IMR-90 (cell line): ENCODE measurements at regions not wholly inside any gene's neighbourhood (a gene's known extent, or its start where the extent isn't known, plus 50 kb on each side); places are given as distances from the start of the nearest gene placed in this dataset.

Experiments
- ATAC-seq: fragments of 200-7000 bp; cut with Tn5 transposase; 2 replicates; pipeline ENCODE4 v1.9.1; 2020; ENCODE audit warnings: low read depth, mild to moderate bottlenecking, moderate library complexity
- BruUV-seq: library from RNA; stranded (reverse); fragments of 400-500 nt; replicated peaks from 2 replicates; lab custom pipeline; 2021; lab: Mats Ljungman, UMichigan
- CTCF ChIA-PET: fragments of 300-600 bp; formaldehyde crosslinking; extraction: SDS; loops from one replicate; lab custom pipeline; 2021; ENCODE audit warnings: antibody characterized with exemption; lab: Yijun Ruan, JAX
- POLR2A ChIA-PET: fragments of 300-600 bp; sonication (Branson Sonifier 250); formaldehyde crosslinking; loops from one replicate; lab custom pipeline; 2022; ENCODE audit warnings: antibody characterized with exemption; ENCODE audit not compliant: unreplicated experiment; lab: Charles Lee
- DNase-seq: peaks from one replicate; pipeline ENCODE4 v3.0.0; 2013
- H2AFZ ChIP-seq: replicated peaks from 2 replicates; pipeline ENCODE3; 2013; ENCODE audit warnings: low read length, mild to moderate bottlenecking; ENCODE audit not compliant: poor library complexity
- H2AK5ac ChIP-seq: 2 replicates; pipeline ENCODE4 v1.6.1; 2013; ENCODE audit warnings: low read depth, low read length, inconsistent platforms
- H2AK9ac ChIP-seq: replicated peaks from 2 replicates; pipeline ENCODE3; 2013; ENCODE audit warnings: mild to moderate bottlenecking, low read depth, low read length, moderate library complexity; ENCODE audit not compliant: poor library complexity
- H2BK120ac ChIP-seq: 2 replicates; pipeline ENCODE4 v1.6.1; 2013; ENCODE audit warnings: low read depth, low read length, inconsistent platforms
- H2BK15ac ChIP-seq: 3 replicates; pipeline ENCODE4 v1.6.1; 2013; ENCODE audit warnings: low read depth, low read length, inconsistent platforms
- H2BK20ac ChIP-seq: 2 replicates; pipeline ENCODE4 v1.6.1; 2013; ENCODE audit warnings: low read depth, mild to moderate bottlenecking, inconsistent platforms, low read length, moderate library complexity
- H2BK5ac ChIP-seq: 2 replicates; pipeline ENCODE4 v1.6.1; 2013; ENCODE audit warnings: mild to moderate bottlenecking, low read depth, low read length, inconsistent platforms; ENCODE audit not compliant: poor library complexity, severe bottlenecking
- H3K14ac ChIP-seq: replicated peaks from 2 replicates; pipeline ENCODE4 v1.6.1; 2013; ENCODE audit warnings: low read depth, low read length, inconsistent platforms
- H3K18ac ChIP-seq: 2 replicates; pipeline ENCODE4 v1.6.1; 2013; ENCODE audit warnings: low read depth, low read length, control low read depth
- H3K23ac ChIP-seq: 2 replicates; pipeline ENCODE4 v1.6.1; 2013; ENCODE audit warnings: low read depth, low read length, inconsistent platforms
- H3K27ac ChIP-seq: 2 replicates; pipeline ENCODE4 v1.5.1; 2013; ENCODE audit warnings: mild to moderate bottlenecking, control low read depth, low read length; ENCODE audit not compliant: insufficient read depth
- H3K27me3 ChIP-seq: 2 replicates; pipeline ENCODE4 v1.6.1; 2013; ENCODE audit warnings: low read length; ENCODE audit not compliant: control insufficient read depth, insufficient read depth
- H3K36me3 ChIP-seq: 2 replicates; pipeline ENCODE4 v1.6.1; 2013; ENCODE audit warnings: low read length, mixed read lengths; ENCODE audit not compliant: control insufficient read depth, insufficient read depth
- H3K4ac ChIP-seq: 2 replicates; pipeline ENCODE4 v1.6.1; 2013; ENCODE audit warnings: low read depth, low read length, inconsistent platforms
- H3K4me1 ChIP-seq: 2 replicates; pipeline ENCODE4 v1.6.1; 2013; ENCODE audit warnings: low read length, mixed read lengths; ENCODE audit not compliant: control insufficient read depth, insufficient read depth
- H3K4me2 ChIP-seq: 2 replicates; pipeline ENCODE4 v1.6.1; 2013; ENCODE audit warnings: low read depth, mild to moderate bottlenecking, control low read depth, low read length, moderate library complexity
- H3K4me3 ChIP-seq: 2 replicates; pipeline ENCODE4 v1.5.1; 2013; ENCODE audit warnings: low read depth, mild to moderate bottlenecking, control low read depth, low read length, moderate library complexity; ENCODE audit not compliant: insufficient read depth
- H3K56ac ChIP-seq: 2 replicates; pipeline ENCODE4 v1.6.1; 2013; ENCODE audit warnings: low read length, inconsistent platforms; ENCODE audit not compliant: insufficient read depth; ENCODE audit errors: extremely low read depth
- H3K79me1 ChIP-seq, 2 experiments: 2 replicates each; pipeline ENCODE4 v1.6.1; 2013; ENCODE audit warnings: low read length in 2 of 2, inconsistent platforms in 1 of 2, low read depth in 1 of 2
- H3K9ac ChIP-seq: 2 replicates; pipeline ENCODE4 v1.6.1; 2013; ENCODE audit warnings: low read depth, low read length, control low read depth
- H3K9me1 ChIP-seq: 2 replicates; pipeline ENCODE4 v1.6.1; 2013; ENCODE audit warnings: low read length, inconsistent platforms; ENCODE audit not compliant: insufficient read depth
- H3K9me3 ChIP-seq: 2 replicates; pipeline ENCODE4 v1.6.1; 2013; ENCODE audit warnings: low read length; ENCODE audit not compliant: control insufficient read depth, insufficient read depth
- H4K20me1 ChIP-seq: 2 replicates; pipeline ENCODE4 v1.6.1; 2013; ENCODE audit warnings: low read length, inconsistent platforms; ENCODE audit not compliant: insufficient read depth
- H4K5ac ChIP-seq: 2 replicates; pipeline ENCODE4 v1.6.1; 2013; ENCODE audit warnings: mild to moderate bottlenecking, low read depth, low read length, control low read depth
- H4K8ac ChIP-seq, 2 experiments: 2 replicates each; pipeline ENCODE4 v1.6.1; 2013; ENCODE audit warnings: low read depth in 2 of 2, low read length in 2 of 2, control low read depth in 1 of 2, inconsistent platforms in 1 of 2
- H4K91ac ChIP-seq: 2 replicates; pipeline ENCODE4 v1.6.1; 2013; ENCODE audit warnings: low read depth, low read length, inconsistent platforms; ENCODE audit not compliant: insufficient read depth
- BHLHE40 ChIP-seq: fragments of 150-350 bp; IDR thresholded peaks from 2 replicates; pipeline ENCODE4 v1.6.1; 2016; ENCODE audit warnings: mild to moderate bottlenecking, low read depth, low read length
- CEBPB ChIP-seq: IDR thresholded peaks from 2 replicates; pipeline ENCODE4 v1.6.1; 2012; ENCODE audit warnings: low read depth, low read length, improper control_type of control experiment
- CHD1 ChIP-seq: IDR thresholded peaks from 2 replicates; pipeline ENCODE4 v1.6.1; 2012; ENCODE audit warnings: low read depth, low read length, improper control_type of control experiment
- CTCF ChIP-seq: conservative IDR thresholded peaks from 2 replicates; pipeline ENCODE4 v1.5.1; 2012; ENCODE audit warnings: mild to moderate bottlenecking, low read depth, low read length, improper control_type of control experiment
- ELK1 ChIP-seq: fragments of 150-350 bp; IDR thresholded peaks from 2 replicates; pipeline ENCODE4 v1.6.1; 2016; ENCODE audit warnings: low read depth, mild to moderate bottlenecking, low read length, moderate library complexity, borderline replicate concordance
- FOS ChIP-seq: fragments of 150-350 bp; IDR thresholded peaks from 2 replicates; pipeline ENCODE4 v1.6.1; 2016; ENCODE audit warnings: low read depth, low read length
- MAFK ChIP-seq: IDR thresholded peaks from 2 replicates; pipeline ENCODE4 v1.6.1; 2012; ENCODE audit warnings: low read depth, low read length, improper control_type of control experiment
- MAZ ChIP-seq: IDR thresholded peaks from 2 replicates; pipeline ENCODE4 v1.6.1; 2012; ENCODE audit warnings: low read depth, mild to moderate bottlenecking, low read length, improper control_type of control experiment, moderate library complexity, borderline replicate concordance
- MXI1 ChIP-seq: IDR thresholded peaks from 2 replicates; pipeline ENCODE4 v1.6.1; 2012; ENCODE audit warnings: low read depth, mild to moderate bottlenecking, low read length, moderate library complexity, borderline replicate concordance
- NFE2L2 ChIP-seq: fragments of 150-350 bp; IDR thresholded peaks from 2 replicates; pipeline ENCODE4 v1.6.1; 2016; ENCODE audit warnings: low read depth, mild to moderate bottlenecking, low read length
- POLR2A ChIP-seq: IDR thresholded peaks from 2 replicates; pipeline ENCODE4 v1.6.1; 2012; ENCODE audit warnings: mild to moderate bottlenecking, low read depth, low read length
- RAD21 ChIP-seq: IDR thresholded peaks from 2 replicates; pipeline ENCODE4 v1.6.1; 2012; ENCODE audit warnings: low read length, improper control_type of control experiment
- RCOR1 ChIP-seq: IDR thresholded peaks from 2 replicates; pipeline ENCODE4 v1.6.1; 2012; ENCODE audit warnings: mild to moderate bottlenecking, low read length, improper control_type of control experiment; ENCODE audit not compliant: insufficient replicate concordance
- RFX5 ChIP-seq: IDR thresholded peaks from 2 replicates; pipeline ENCODE4 v1.8.0; 2012; ENCODE audit warnings: low read depth, mild to moderate bottlenecking, low read length, moderate library complexity
- SMC3 ChIP-seq: fragments of 150-350 bp; IDR thresholded peaks from 2 replicates; pipeline ENCODE4 v1.6.1; 2016; ENCODE audit warnings: low read depth, mild to moderate bottlenecking, antibody characterized with exemption, low read length, moderate library complexity
- USF2 ChIP-seq: fragments of 150-350 bp; IDR thresholded peaks from 2 replicates; pipeline ENCODE4 v1.6.1; 2017; ENCODE audit warnings: mild to moderate bottlenecking, antibody characterized with exemption, low read length, low read depth
- WGBS, 2 experiments: methylation state at CpG; one replicate each; pipeline versions ENCODE4 v1.1.5 to v1.1.7; 2013; ENCODE audit warnings: missing lambda C conversion rate in 2 of 2; ENCODE audit not compliant: insufficient read length in 1 of 2; ENCODE audit errors: extremely low coverage in 2 of 2; 5-methylcytosine and 5-hydroxymethylcytosine counted together
- dilution Hi-C: fragments of 300-500 bp; cut with HindIII; formaldehyde crosslinking; loops from one replicate; pipeline ENCODE4 v1.14.3; 2018; ENCODE audit warnings: low sequenced_read_pairs; ENCODE audit not compliant: unreplicated experiment
- in situ Hi-C: fragments of 300-500 bp; cut with MboI; formaldehyde crosslinking; loops from 3 replicates; pipeline ENCODE4 v1.14.3; 2019; ENCODE audit warnings: low sequenced_read_pairs, inconsistent platforms, mixed read lengths
- intact Hi-C: fragments of 100-400 bp; cut with micrococcal nuclease; formaldehyde crosslinking; loops from 2 replicates; pipeline ENCODE4 v1.10.0; 2022

DNA sequence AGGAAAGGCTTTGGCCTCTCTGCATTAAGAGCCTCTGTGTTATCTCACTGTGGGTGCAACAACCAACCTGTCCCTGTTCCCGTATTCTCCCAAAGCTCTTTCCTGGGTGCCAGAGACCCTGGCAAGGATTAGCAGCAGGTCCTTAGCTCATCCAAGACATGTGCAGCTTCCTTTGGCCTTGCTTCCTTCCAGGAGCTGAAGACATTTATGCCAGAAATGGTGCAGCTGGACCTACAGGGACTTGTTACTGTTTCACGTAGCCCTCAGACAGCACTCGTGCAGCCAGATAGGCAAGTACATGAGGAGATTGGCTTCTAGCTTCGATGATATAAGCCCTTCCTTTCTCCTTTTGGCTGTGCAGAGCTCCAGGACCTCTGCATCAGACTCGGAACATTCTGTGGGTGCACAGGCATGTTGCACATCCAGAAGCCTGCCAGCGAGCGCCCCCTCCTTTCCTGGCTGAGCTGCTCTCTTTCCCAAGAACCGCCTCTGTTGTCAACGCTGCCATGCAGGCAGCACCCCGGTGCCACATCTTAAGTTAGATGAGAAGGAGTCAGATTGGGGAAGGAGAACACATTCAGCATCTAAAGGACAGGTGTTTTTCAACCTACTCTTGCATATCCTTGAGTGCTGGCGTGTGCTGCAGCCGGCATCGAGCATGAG, 284.5 kb upstream of the PLXNA2 start:
- POLR2A ChIA-PET, result no interaction called here
- in situ Hi-C loops (no loop called here), dilution Hi-C loops (no loop called here), intact Hi-C loops (no loop called here)
- ATAC-seq, result no peak
- Histone ChIP-seq H3K4me1 (no peaks in the 10 kb centered on the region), H3K79me1 (no peaks in the 10 kb centered on the region), H3K27me3 (no peaks in the 10 kb centered on the region), H2BK20ac (no peak overlapping the region), H2AK9ac (no peak overlapping the region), H3K23ac (no peak overlapping the region), H3K18ac (no peak overlapping the region), H3K4me2 (no peak overlapping the region), H2BK15ac (no peak overlapping the region), H2AK5ac (no peak overlapping the region), H4K20me1 (no peaks in the 10 kb centered on the region), H3K56ac (no peak overlapping the region), H3K14ac (no peak overlapping the region), H2AFZ (no peak overlapping the region), H3K4ac (no peak overlapping the region), H2BK5ac (no peak overlapping the region), H3K9me1 (no peaks in the 10 kb centered on the region), H3K9ac (no peak overlapping the region), H3K9me3 (no peaks in the 10 kb centered on the region; the same call in 1 of the 2 replicates), H2BK120ac (no peak overlapping the region), H3K27ac (no peak overlapping the region), H4K91ac (no peak overlapping the region), H3K36me3 (no peaks in the 10 kb centered on the region), H4K5ac (no peak overlapping the region), H4K8ac (no peak overlapping the region), H3K4me3 (no peak overlapping the region)
- 20% methylated on average over 1 of the region's 13 CpGs; no CpG with 5 or more reads in 1 of the 2 experiments for WGBS, 2 experiments
- DNase-seq, result no peak
- no TSS peak for BruUV-seq
- CTCF ChIA-PET, result interaction anchor here (0.6 kb wide), 1 partner anchor 479 kb away, joined by 5 read pairs; no protein-coding TSS in a partner anchor
- TF ChIP-seq MAFK, result no peak
- no peak for TF ChIP-seq NFE2L2
- no peak for TF ChIP-seq CTCF
- no peak for TF ChIP-seq USF2
- no peak for TF ChIP-seq POLR2A
- no peak for TF ChIP-seq FOS
- TF ChIP-seq RCOR1, result no peak
- TF ChIP-seq RAD21, result no peak
- no peak for TF ChIP-seq RFX5
- no peak for TF ChIP-seq ELK1
- no peak for TF ChIP-seq CHD1
- no peak for TF ChIP-seq MAZ
- no peak for TF ChIP-seq CEBPB
- TF ChIP-seq BHLHE40, result no peak
- TF ChIP-seq SMC3, result no peak
- TF ChIP-seq MXI1, result no peak
